HG03442 (cell line): ENCODE measurements at regions not wholly inside any gene's neighbourhood (a gene's known extent, or its start where the extent isn't known, plus 50 kb on each side); places are given as distances from the start of the nearest gene placed in this dataset.
"Not testable (repeated sequence)": the region's sequence is repeated elsewhere in the genome, so short reads cannot be mapped to it uniquely, and the experiment has no call there.

Experiments
- ATAC-seq: cut with Tn5 transposase; IDR thresholded peaks from one replicate; pipeline ENCODE4 v1.9.1; 2021; ENCODE audit warnings: mild to moderate bottlenecking, moderate library complexity; ENCODE audit not compliant: unreplicated experiment

DNA sequence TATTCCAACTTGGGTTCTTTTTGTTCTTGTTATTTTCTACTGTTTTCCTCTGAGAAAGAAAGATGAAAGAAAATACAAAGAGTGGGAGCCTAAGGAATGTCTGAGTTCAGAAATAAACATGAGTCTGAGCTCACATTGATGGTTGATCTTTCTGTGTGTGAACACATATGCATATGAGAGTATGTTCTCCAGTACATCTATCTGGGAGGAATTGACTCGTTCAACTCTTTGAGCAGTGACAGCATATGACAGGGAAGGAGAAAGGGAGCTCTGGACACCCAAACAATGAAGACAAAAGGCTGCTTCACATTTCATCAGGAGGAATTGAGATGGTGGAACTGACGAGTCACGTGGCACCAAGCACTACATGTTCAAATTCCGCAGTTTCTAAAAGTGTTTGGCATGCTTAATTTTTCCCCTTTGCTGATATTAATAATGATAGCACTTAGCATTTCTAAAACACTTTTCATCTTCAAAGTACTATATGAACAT, 229.8 kb upstream of the ACVR2A start:
- no peak for ATAC-seq

DNA sequence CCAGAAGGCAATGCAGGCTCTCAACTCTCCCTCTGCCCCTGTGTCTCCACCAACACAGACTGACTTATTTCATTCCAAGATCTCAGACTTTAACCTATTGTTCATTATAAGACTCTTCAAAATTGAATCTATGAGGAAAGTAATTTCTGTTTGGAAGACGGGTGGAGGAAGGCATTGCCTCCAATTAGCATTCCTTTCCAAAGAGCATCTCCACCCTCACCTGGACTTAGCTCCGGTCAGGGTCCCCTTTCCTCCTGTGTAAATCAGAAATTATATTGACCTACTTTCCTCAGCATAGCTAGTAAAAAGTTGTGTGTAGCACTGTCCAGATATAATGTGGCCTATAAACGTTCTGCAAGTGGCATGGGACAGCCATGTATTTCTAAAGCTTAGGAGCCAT, 230.4 kb upstream of the ACVR2A start:
- no peak for ATAC-seq

GRCh38 chr2:147610496-147611040, 234.3 kb upstream of the ACVR2A start:
- ATAC-seq, result no peak

GRCh38 chr2:147609301-147609700, 235.5 kb upstream of the ACVR2A start:
- no peak for ATAC-seq

GRCh38 chr2:147607379-147607778, 237.4 kb upstream of the ACVR2A start:
- ATAC-seq, result no peak

DNA sequence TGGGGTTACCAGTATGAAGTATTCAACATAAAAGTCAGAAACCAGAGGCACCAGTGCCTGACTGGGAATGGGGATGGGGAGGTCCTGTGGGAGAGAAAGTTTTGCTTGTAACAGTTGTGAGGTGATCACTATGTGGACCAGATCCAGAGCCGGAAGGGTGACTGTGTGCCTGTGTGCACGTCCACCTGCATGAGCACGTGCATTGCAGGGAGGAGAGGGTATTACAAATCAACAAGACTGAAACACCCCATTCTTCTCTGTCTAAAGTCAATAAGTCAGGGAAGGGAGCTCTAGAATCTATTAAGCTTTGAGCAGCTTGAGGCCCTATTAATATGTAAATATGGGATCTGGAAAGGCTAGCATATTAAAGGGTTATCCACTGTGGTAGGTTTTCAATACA, 241.0 kb upstream of the ACVR2A start:
- ATAC-seq, result no peak

DNA sequence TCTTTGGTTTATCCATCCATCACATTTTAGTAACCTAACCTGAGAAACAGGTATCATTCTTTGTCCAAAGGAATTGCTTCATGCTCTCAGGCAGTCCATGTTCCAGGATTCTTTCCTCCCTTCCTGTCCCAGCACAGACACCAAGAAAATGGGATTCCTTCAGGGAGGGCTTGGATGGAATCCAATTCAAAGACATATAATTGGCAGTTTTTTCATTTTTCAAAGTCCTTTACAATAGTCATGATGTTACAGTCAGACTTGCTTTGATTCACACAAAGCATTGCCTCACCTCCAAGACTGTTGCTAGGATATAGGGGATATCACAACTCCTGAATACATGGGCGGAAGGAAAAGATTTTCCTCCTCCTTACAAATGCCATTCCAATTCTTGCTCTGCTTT, 241.4 kb upstream of the ACVR2A start:
- no peak for ATAC-seq

GRCh38 chr2:147600646-147601045, 244.2 kb upstream of the ACVR2A start:
- no peak for ATAC-seq

DNA sequence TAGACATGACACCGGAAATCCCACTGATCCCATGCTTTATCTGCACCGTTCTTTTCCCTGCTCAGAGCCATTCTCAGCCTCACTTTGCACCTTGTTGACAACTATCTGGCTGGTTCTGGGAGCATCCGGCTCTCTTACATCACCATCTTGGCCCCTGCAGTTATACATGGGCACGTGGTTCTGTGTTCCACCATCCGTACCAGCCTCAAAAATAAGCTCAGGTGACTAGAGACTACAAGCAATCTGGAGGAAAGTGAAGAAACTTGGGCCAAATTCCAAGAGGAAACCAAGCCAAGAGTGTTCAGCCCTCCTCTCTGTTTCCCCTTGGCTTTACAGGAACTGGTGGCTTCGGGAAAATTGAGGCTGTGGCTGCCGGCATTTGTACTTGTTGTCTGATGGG, 244.6 kb upstream of the ACVR2A start:
- ATAC-seq, result no peak

DNA sequence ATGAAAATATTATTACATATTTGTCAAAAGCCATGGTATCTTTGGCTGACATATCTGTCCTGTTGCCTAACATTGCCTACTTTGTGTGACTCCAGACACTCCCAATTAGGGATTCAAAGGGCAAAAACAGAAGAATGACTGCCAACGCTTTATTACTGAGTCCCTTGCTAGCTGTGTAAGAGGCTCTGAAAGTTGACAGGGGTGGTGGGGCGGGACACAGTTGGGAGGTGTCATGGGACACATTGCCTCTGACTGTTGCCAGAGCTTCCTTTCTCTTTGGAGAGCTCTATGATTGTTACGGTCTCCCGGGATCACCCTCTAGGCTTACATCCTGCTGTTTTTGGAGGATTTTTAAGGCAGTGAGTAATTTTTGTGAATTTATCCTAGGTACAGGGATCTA, 249.6 kb upstream of the ACVR2A start:
- no peak for ATAC-seq

DNA sequence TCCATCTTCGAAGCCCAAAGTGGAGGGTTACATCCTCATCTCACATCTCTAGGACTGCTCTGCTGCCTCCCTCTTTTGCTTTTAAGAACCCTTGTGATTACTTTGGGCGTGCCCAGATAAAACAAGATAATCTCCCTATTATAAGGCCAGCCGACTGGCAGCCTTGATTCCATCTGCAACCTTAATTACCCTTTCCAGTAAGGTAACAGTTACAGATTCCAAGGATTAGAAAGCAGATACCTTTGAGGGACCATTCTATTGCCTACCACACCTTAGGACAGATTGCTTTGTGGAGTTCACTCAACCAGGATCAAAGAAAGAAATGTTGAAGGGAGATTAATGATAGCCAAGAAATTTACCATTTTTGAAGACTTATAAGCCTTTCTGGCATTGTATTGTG, 250.8 kb upstream of the ACVR2A start:
- ATAC-seq, result no peak

DNA sequence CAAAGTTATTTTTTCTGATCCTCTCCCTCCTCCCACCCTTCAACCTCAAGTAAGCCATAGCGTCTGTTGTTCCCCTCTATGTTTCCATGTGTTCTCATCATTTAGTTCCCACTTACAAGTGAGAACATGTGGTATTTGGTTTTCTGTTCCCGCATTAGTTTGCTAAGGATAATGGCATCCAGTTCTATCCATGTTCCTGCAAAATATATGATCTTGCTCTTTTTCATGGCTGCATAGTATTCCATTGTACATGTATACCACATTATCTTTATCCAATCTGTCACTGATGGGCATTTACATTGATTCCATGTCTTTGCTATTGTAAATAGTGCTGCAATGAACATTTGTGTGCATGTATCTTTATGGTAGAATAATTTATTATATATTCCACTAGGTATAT, 252.0 kb upstream of the ACVR2A start:
- ATAC-seq, result not testable (repeated sequence)

- no peak for ATAC-seq
Measured at GRCh38 chr2:147589127-147589526, 255.7 kb upstream of the ACVR2A start.

- ATAC-seq, result no peak
Measured at GRCh38 chr2:147588191-147588590, 256.6 kb upstream of the ACVR2A start.

DNA sequence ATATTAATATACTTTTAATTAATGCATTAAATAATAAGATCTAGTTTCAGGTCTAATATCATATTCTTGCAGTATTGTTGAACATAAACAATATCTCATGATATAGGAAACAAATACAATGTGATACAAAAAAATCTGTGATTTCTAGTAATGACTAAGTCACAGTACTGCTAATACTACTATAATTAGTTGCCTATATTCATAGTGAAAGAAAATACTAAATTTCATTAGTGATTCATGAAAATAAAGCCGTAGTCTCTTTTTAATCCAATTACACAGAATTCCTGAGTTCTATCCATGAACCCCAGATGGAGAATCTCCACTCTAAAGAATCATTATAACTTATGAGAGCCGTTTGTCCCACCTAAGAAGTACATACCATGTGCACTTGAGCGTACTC, 266.3 kb upstream of the ACVR2A start:
- ATAC-seq, result no peak

- no peak for ATAC-seq
Measured at GRCh38 chr2:147577998-147578380, 266.8 kb upstream of the ACVR2A start.

DNA sequence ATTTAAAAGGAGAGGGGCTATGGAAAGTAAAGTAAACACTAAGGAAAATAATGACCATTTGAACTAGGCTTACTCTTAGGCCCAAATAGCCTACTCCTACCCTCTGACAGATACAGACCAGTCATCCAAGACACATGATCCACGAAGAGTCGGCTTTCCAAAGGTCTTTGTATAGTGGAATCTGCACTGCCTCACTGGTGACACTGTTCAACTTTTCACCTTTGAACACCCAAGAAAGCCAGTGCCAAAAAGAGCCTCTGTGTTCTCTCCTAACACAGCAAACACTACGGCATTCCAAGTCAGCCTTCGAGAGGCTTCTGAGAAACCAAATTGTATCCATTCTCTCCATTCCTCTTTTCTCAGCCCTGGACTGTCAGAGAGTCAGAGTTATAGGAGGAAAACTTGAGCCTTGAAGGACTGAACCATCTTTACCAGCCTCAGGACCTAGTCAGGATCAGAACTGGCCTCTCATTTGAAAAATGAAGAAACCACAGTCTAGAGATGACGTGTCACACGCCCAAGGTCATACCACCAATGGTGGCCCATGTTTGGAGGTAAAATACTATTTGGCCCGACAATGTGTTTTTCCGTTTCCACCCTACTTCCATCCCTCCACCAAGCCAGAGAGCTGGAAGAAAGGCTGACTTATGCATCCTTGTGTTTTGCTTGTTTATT, 267.4 kb upstream of the ACVR2A start:
- no peak for ATAC-seq

GRCh38 chr2:147575106-147575505, 269.7 kb upstream of the ACVR2A start:
- no peak for ATAC-seq

DNA sequence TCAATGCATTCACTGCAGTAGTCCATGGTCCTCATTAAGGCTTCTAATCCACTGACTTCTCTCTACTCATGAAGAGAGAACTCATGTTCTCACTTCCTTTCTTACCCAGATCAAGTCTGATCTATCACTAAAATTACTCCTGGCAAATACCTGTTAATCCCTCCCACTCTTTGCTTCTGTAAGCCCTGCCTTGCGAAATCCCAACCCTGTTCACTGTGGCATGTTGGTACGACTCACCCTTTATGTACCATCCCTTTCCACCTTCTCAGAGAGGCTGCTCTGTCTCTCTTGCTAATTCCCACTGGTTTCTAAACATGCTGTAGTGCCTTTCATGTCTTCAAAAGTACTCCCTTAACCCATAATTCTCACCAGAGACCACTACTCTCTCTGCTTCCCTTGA, 272.2 kb upstream of the ACVR2A start:
- ATAC-seq, result no peak

DNA sequence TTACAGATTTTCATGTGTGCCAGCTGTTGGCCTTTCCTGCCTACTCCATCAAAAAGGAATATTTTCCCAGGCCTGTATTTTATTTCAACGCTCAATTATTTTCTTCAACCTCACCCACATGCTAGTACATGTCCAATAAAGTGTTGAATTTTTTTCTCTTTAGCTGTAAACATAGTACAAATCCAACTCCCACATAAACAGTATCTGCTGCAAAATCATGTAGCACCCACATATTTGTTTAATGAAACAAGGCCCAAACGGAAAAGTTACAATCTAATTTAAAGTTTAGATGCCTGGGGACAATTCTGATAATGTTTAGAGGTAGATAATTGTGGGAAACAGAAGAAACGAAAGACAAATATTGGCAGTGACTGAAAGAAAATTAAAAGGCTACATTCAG, 275.4 kb upstream of the ACVR2A start:
- ATAC-seq, result no peak

GRCh38 chr2:147568109-147568508, 276.7 kb upstream of the ACVR2A start:
- ATAC-seq, result no peak

DNA sequence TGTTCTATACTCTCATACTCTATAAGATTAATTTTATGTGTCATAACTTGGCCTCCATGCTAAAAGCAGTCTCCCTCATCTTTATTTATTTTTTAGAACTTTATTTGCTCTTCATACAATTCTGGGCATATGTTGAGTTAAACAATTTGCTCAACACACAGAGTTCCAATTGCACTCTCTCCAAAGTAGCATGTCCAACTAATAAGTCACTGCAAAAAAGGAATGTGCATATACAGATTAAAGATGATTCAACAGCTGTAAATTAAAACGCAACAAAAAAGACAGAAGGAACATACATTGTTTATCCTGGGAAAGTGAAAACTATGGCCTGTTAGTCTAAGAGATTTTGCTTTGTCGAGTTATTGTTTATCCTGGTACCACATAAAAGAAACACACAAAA, 277.7 kb upstream of the ACVR2A start:
- ATAC-seq, result no peak
